ENCODE measurements at regions not wholly inside any gene's neighbourhood (a gene's known extent, or its start where the extent isn't known, plus 50 kb on each side); places are given as distances from the start of the nearest gene placed in this dataset.
"Not testable (repeated sequence)": the region's sequence is repeated elsewhere in the genome, so short reads cannot be mapped to it uniquely, and the experiment has no call there.

DNA sequence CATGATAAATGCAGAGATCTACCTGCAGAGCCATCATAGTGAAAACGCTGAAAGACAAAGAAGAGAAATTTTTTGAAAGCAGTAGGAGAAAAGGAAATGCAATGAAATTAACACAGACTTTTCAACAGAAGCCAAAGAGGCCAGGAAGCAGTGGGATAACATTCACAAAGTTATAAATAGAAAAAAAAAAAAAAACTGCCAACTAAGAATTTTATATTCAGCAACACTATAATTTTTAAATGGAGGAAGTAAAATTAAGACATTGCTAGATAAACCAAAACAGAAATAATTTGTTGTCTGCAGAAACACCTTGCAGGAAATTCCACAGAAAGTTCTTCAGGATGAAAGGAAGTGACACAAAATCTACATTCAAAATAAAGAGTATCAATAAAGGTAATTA lies 591.5 kb upstream of the ID4 start:
- no peak for DNase-seq (ENCODE audit: low read depth)

DNA sequence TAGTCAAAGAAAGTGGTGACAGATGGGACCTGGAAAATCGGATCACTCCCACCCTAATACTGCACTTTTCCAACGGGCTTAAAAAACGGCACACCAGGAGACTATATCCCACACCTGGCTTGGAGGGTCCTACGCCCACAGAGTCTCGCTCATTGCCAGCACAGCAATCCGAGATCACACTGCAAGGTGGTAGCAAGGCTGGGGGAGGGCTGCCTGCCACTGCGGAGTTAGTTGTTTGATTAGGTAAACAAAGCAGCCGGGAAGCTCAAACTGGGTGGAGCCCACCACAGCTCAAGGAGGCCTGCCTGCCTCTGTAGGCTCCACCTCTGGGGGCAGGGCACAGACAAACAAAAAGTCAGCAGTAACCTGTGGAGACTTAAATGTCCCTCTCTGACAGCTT lies 590.0 kb upstream of the ID4 start:
- not testable (repeated sequence) for DNase-seq (ENCODE audit: low read depth)

DNA sequence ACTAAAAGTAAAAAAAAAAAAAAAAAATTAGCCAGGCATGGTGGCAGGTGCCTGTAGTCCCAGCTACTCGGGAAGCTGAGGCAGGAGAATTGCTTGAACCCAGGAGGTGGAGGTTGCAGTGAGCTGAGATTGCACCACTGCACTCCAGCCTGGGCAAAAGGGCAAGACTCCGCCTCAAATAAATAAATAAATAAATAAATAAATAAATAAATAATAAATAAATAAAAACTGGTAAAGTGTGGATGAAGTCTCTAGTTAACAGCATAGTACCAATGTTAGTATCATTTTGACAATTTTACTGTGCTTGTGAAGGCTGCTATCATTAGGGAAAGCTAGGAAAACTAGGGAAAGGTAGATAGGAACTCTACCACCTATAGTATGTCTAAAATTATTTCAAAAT lies 581.0 kb upstream of the ID4 start:
- not testable (repeated sequence) for DNase-seq (ENCODE audit: low read depth)

DNA sequence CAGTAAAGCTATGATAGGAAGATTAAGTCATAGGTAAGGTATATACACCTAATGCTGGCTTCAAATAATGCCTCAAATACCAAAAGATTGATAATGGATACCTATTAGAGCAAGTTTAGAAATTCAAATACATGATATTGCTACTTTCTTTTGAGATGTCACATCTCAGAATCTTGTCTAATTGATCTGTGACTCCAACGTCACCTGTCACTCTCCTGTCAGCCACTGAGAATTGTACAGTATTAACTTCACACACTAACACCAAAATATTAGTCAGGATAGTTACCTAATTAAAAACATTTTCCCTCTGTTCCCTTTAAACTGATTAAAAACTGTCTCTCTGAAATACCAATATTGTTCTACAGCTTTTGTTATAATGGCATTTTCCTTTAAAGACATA lies 575.5 kb upstream of the ID4 start:
- no peak for DNase-seq (ENCODE audit: low read depth)

DNA sequence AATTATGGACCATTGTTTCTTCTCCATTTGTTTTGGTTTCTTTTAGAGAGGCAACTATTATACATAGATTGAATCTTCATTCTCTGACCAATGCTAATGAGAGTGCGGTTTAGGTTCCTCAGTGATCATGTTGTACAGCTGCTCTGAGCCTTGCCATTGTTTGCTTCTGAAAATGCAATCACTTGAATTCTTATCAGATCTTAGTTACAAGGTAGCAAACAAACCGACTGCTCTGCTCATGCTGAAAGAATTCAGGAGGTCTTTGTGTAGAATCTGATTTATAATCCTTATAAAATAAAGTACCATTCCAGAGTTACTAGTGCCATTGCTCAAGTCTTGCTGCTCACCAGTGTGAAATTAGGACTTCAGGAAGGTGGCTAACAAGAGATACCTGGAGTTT lies 569.1 kb upstream of the ID4 start:
- DNase-seq (ENCODE audit: low read depth): no peak

DNA sequence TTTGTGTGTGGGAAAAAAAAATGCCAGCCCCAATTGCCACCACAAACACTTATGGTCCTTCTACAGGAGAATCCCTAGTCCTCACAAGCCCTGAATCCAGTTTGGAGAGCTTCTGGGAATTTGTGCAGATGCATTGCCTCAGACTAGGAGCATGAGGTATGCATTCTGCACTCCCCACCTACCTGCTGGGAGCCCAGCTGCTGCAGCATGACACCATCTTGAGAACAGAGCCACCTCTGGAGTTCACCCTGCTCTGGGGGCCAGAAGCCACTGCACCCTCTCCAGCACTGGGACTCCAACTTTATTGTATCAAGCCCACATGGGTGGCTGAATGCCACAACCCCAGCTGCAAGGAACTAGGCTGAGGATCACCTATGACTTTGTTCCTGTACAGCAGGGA lies 568.5 kb upstream of the ID4 start:
- no peak for DNase-seq (ENCODE audit: low read depth)

DNA sequence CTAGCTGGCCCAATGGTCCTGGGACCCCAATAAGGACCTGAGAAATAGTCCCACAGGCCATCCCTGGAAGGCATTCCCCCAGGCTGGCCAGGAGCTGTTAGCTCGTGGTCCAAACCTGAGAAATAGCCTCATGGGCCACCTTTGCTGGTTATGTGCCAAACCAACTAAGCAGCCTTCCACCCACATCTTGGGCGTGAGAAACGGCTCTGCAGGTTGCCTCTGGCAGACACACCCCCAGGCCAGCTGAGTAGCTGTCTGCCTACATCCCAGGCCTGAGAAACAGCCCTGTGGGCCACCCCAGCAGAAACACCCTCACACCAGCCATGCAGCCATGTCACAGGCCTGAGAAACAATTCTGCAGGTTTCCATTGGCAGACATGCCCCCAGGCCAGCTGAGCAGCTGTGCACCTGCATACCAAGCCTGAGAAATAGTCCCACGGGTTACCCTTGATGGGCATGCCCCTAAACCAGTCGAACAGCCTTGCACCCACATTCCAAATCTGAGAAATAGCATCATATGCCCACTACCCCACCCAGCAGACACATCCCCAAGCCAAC lies 567.8 kb upstream of the ID4 start:
- no peak for DNase-seq (ENCODE audit: low read depth)

DNA sequence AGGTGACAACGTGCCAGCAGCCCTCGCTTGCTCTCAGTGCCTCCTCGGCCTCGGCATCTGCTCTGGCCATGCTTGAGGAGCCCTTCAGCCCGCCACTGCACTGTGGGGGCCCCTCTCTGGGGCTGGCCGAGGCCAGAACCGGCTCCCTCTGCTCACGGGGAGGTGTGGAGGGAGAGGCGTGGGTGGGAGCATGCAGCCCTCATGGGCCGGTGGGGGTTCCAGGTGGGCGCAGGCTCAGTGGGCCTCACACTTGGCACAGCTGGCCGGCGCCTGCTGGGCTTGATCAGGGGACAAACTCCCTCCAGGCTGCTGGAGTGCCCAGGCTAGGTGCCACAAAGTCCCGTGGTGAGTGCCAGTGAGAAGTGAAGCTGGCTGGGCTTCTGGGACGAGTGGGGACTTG lies 566.6 kb upstream of the ID4 start:
- no peak for DNase-seq (ENCODE audit: low read depth)

DNA sequence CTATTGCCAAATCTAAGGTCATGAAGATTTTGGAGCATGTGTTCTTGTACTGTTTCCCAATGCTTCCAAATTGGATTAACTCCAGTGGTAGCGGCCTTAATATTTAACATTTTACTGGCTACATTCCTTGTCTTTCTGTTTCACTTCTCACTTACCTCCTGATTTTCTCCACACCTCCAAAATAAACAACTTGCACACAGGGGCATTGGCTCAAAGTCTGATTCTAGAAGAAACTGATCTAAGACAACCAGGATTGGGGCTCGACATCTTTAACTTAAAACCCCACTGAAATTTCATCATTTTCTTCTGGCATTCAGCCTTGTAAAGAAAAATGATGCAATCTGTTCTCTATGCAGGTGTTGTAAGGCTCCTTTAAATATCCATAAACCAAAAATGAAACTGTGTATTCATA lies 557.9 kb upstream of the ID4 start:
- no peak for DNase-seq (ENCODE audit: low read depth)

DNA sequence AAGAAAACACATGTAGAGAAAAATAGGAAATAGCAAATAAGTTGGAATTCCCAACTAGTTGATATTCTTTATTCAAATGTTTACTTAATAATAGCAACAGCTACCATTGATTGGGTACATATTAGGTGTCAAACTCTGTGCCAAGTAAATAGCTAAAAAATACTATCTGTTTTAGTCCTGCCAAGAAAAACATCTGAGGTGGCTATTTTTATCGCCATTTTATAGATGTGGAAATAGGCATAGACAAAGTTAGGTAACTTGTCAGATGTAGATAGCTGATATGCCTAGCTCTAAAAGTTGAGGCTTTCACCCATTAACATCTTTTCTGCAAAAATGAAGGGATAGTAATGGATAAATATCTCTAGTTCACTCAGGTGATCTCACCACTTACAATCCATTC lies 549.2 kb upstream of the ID4 start:
- DNase-seq (ENCODE audit: low read depth): no peak

DNA sequence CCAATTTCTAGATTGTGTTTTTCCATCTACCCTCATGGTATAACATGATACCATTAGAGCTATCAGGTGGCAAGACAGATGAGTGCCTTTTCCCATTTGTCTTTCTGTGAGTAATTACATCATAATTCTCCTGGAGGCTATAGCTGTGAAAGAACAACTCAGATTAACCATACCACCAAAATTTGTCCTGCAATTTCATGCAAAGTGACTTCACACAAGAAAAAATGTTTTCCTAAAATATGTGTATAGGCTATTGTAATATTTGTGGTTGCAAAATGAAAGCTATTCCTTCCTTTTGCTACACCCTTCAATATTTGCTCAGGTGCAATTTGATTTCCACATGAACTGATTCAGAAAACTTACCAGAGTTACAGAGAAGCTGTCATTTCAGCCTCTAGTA lies 547.7 kb upstream of the ID4 start:
- no peak for DNase-seq (ENCODE audit: low read depth)

DNA sequence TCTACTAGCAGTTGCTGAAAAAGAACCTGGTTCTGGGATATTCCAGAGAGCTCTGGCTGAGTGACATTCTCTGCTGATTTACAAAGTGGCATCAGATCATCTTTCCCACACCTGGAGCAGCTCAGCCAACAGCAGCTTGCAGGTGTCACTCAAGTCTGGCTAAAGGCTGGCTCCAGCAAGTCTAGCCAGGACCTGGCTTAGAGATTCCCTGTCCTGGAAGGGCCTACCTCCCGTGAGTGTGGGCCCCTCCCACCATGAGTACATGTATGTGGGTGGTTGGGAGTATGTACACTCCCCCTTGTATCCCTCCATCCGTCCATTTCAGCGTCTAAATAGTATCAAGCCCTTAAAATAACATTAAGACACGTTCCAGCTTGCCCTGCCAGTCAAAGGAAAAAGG lies 539.3 kb upstream of the ID4 start:
- DNase-seq (ENCODE audit: low read depth): no peak

DNA sequence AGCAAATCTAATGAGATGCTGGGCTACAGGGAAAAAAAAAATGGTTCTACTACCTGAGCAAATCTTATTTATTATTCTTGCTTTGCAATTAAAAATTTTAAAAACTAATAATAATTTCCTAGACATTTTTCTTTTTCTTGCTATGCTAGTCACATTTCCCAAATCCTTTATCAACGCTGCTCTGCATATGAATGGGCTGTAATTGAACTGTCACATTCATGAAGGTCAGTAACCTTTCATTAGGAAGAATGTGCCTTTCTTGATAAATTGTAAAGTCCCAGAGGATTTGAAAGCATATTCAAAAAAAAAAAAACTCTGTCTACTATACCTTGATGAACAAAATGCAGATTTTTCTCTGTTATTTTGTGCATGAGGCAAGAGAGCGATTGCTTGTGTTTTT lies 538.7 kb upstream of the ID4 start:
- no peak for DNase-seq (ENCODE audit: low read depth)

DNA sequence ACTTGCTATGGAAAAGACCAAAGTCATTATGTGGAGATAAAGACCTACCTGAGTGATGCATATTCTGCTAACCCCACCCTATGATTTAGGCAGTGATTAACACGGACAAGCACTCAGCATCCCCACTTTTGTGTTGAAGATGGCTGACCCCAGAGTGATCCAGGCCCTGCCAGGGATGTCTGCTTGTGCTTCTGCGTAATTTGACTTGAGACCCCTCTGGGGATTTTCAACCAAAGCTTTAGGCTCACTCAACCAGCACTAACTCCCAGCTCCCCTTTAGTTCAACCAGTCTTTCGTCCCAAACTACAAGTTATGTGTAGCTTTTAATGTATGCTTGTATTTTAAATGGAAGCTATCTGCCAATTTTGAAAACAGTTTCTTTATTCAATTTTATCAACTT lies 538.0 kb upstream of the ID4 start:
- no peak for DNase-seq (ENCODE audit: low read depth)

DNA sequence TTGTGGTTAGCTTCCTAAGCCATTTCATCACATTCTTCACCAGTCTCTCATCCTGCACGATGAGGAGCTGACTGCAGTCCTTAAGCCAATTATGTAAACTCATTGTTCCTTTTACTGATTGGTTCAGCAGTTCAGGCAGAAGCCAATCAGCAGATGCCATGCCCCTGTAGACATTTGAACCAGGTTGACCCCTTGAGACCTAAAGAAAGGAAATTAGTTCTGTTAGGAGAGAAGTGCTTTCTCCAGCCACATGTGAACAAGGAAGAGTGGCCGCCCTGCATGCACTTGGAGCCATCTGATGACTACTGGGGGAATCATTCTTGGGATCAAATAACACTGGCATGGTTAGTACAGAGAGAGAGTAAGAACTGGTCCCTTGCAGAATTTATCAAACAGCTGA lies 535.2 kb upstream of the ID4 start:
- DNase-seq (ENCODE audit: low read depth): no peak

DNA sequence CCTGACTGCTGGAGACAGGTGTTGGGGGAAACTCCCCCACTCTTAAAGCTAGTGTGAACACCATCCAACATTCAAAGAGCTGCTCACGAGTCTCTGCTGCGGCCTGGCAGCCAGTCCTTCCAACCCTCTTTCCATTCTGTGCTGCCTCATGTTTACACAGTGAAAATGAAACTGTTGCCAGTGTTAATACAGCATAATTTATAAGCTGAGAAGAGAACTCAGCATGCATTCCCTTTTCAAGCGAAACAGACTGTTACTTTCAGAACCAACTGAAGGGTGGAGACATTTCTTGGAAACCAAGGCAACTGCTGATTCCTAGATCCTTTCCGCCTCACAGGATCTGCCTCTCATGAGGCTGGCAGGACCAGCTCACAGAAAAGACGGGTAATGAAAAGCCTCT lies 533.8 kb upstream of the ID4 start:
- no peak for DNase-seq (ENCODE audit: low read depth)

DNA sequence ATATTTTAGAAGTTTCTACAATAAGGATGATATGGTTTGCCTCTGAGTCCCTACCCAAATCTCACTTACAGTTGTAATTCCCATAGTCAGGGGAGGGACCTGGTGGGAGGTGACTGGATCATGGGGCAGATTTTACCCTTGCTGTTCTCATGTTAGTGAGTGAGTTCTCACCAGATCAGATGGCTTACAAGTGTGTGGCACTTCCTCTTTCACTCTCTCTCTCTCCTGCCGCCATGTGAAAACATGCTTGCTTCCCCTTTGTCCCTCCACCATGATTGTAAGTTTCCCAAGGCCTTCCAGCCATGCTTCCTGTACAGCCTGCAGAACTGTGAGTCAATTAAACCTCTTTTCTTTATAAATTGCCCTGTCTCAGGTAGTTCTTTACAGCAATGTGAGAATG lies 527.5 kb upstream of the ID4 start:
- DNase-seq (ENCODE audit: low read depth): no peak

DNA sequence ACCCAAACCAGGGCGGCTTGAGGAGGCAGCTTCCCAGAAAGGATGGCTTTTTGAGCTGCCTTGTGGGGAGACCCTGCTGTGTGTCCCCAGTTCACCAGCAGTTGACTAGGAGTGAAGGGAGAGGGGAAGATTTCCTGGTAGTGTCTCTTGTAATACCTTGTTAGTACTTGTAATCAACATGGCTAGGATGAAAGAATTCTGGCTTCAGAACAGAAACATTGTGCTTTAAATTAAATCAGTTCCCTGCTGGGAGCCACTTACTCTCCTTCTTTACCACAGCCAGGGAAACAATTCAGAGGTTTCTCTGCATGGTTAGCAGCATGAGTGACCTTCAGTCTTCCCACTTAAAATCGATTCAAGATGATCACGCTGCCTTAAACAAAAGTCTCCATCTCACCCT lies 525.4 kb upstream of the ID4 start:
- DNase-seq (ENCODE audit: low read depth): no peak

DNA sequence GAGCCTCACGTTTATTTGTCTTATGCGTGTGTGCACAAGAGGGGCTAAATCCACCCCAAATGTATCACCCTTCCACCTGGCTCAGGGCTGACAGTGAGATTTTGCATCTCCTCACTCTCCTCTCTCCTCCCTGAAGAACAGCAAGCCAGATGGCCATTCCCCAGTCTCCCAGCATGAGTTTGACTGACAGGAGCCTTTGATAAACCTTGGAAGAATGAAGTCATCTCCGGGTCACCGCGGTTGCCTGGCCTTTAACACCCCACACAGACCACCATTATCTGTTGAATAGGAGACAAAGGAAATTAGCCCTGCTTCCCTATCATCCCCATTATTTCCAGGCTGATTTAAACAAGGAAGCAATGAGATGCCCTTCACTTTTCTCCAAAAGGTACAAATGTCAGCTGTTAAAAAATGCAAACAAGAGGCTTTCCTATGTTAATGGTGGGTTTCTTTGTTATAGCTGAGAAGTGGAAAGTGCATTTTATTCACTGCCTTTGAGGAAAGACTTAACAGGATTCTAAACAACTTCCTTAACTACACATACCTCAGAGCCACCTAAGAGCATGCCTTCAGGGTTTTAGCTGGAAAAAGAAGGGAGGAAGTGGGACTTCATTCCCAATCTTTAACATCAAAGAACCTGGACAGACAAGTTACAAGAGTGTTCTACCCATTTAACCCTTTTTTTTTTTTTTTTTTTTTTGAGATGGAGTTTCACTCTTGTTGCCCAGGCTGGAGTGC lies 524.8 kb upstream of the ID4 start:
- DNase-seq (ENCODE audit: low read depth): no peak

DNA sequence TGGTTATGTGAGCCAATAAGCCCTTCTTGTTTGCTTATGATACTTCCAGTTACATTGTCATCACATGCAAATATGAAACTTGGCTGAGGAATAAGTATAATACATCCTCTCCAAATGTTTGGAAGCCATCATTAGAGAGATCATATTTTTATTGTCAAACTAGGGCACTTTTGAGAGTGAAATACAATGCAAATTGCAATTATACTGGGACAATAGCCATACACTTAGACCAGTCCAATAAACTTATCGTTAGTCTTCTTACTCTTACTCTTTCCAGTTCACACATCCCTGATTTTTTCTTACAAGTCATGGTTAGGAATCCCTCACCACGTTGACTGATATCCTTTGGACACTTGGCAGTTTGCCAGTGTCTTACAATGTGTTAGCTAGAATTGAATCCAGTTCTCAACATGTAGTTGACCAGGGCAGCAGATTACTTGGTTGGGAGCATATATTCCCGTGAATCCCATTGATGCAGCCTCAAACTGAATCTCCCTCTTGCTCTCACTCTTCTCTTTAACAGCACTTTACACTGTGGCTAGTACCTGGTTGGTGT lies 519.7 kb upstream of the ID4 start:
- no peak for DNase-seq (ENCODE audit: low read depth)

DNA sequence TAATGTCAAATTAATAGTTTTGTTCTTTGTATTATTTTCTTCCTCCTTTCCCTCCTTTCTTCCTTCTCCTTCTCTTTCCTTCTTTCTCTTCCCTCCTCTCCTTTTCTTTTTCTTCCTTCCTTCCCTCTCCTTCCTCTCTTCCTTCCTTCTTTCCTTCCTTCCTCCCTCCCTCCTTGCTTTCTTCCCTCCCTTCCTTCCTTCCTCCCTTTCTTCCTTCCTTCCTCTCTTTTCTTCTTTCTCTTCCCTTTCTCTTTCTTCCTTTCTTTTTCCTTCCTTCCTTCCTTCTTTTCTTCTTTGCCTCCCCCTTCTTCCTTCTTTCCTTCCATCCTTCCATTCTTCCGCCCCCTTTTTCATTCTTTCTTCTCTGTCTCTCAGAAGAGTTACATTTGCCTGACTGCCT lies 518.2 kb upstream of the ID4 start:
- no peak for DNase-seq (ENCODE audit: low read depth)

DNA sequence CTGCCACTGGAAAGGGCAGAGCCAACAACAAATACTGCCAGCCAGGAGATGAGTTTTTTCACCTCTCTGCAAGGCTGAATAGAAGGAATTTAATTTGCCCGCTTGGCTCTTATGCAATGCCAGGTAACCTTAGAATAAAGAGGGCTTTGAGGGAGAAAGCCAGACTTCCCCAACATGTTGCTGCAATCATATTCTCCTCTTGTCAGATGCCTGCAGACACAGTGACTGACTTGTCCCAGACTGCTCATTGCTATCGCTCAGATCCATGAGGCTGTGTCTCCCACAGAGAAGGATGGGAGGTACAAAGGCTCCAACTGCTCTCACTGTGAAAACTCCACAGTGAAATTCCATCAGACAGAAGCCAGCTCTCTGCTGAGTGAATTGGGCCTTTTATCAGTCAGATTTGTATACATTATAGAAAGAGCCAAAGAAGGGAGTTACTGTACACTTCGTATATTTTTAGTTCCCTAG lies 517.0 kb upstream of the ID4 start:
- no peak for DNase-seq (ENCODE audit: low read depth)

DNA sequence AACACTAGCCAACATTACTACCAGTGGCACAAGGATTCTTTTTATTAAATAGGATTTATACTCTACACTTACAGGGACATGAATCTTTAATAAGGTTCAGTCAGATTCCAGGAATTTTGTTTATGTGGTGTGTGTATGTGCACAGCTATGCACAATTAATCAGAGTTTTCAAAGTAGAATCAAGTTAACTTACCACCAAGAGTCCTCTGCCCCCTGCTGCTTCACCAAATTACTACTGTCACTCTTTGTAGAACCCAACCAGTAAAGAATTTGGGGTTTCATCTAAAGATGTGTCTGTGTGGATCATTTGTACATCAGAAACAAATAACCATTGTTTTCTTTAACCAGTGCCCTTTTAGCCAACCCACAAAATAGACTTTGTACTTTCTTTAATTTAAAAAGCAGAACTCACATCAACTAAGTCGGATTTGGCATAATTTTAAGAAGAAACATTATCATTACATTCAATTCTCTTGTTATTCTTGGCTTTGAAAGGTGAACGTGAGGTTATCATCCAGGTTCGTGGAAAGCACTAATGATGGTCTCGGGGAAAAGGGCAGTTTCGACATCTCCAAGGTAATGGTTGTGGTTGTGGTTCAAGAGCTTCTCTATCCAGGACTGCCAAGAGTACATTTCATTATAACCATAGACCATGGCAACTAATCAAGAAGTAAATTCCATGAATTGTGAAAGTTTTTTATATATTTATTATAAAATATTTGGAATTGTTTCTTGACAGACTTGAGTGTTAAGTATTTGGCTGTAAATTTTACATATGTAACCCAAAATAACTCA lies 514.3 kb upstream of the ID4 start:
- DNase-seq (ENCODE audit: low read depth): no peak

All from forelimb muscle (tissue), 1 donor.